Bronchial epithelial cell (primary cell): ENCODE measurements at regions not wholly inside any gene's neighbourhood (a gene's known extent, or its start where the extent isn't known, plus 50 kb on each side); places are given as distances from the start of the nearest gene placed in this dataset.
A peak's percentile ranks its signal among the peaks of the same experiment; 100 is the strongest.

Experiments used
- DNase-seq: peaks from one replicate; pipeline ENCODE4 v3.0.0-alpha.2; 2010; ENCODE audit warnings: low read depth
- FAIRE-seq: peaks from 2 replicates; lab custom pipeline; 2011; peaks lifted over from hg19 to GRCh38; lab: Jason Lieb, UNC
- H3K27me3 ChIP-seq: 2 replicates; pipeline ENCODE4 v1.5.1; 2011; ENCODE audit warnings: low read length; ENCODE audit not compliant: control insufficient read depth, insufficient read depth
- H3K36me3 ChIP-seq: 2 replicates; pipeline ENCODE4 v1.5.1; 2011; ENCODE audit warnings: low read length; ENCODE audit not compliant: control insufficient read depth, insufficient read depth
- H3K4me3 ChIP-seq: 2 replicates; pipeline ENCODE4 v1.5.1; 2011; ENCODE audit warnings: mild to moderate bottlenecking, low read depth, low read length, control low read depth
- TF ChIP-seq, protein P1 (sequence below): IDR thresholded peaks from 2 replicates; pipeline ENCODE4 v1.5.1; 2011; ENCODE audit warnings: mild to moderate bottlenecking, moderate library complexity, low read length, control low read depth, inconsistent platforms; ENCODE audit not compliant: insufficient read depth, severe bottlenecking

DNA sequence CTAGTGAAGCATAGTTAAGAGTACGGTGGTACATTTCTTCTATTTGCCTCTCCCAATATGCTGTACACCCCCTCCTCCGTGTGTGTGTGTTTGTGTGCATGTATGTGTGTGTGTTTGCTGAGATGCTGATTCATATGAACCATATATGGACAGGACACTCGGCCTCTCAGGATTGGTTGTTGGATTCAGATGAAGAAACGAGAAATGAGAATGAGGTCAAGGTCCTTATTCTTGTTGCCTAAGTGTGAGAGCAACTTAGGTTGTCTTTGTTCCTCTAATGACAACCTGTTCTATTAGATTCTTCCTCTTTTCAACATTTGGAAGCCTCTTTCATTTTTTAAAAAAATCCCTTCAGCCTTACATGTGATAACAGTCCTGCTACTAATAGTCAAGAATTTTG, 1387.6 kb downstream of the STIM2 start:
- no peak overlapping the region for H3K4me3 ChIP-seq
- TF ChIP-seq, protein P1, sequence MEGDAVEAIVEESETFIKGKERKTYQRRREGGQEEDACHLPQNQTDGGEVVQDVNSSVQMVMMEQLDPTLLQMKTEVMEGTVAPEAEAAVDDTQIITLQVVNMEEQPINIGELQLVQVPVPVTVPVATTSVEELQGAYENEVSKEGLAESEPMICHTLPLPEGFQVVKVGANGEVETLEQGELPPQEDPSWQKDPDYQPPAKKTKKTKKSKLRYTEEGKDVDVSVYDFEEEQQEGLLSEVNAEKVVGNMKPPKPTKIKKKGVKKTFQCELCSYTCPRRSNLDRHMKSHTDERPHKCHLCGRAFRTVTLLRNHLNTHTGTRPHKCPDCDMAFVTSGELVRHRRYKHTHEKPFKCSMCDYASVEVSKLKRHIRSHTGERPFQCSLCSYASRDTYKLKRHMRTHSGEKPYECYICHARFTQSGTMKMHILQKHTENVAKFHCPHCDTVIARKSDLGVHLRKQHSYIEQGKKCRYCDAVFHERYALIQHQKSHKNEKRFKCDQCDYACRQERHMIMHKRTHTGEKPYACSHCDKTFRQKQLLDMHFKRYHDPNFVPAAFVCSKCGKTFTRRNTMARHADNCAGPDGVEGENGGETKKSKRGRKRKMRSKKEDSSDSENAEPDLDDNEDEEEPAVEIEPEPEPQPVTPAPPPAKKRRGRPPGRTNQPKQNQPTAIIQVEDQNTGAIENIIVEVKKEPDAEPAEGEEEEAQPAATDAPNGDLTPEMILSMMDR: no peak
- no peaks in the 10 kb centered on the region for H3K27me3 ChIP-seq
- no peaks in the 10 kb centered on the region for H3K36me3 ChIP-seq
- DNase-seq (no peak), FAIRE-seq (no peak)

DNA sequence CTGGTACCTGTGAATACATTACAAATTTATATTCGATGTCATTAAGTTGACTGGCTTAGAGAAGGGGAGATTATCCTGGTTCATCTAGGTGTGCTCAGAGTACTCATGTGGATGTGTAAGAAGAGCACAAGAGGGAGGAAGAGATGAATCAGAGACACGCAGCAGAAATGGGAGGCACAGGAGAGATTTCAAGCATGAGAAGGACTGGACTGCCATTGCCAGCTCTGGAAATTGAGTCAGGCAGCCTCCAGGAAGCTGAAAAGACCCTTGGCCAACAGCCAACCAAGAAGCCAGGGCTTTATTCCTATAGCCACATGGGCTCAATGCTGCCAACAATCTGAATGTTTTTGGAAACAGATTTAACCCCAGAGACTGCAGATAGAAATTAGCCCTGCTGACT, 1390.0 kb downstream of the STIM2 start:
- Histone ChIP-seq H3K27me3 (no peaks in the 10 kb centered on the region), H3K4me3 (no peak overlapping the region), H3K36me3 (no peaks in the 10 kb centered on the region)
- FAIRE-seq: no peak
- TF ChIP-seq, protein P1: no peak
- peak; percentile 67 for DNase-seq

DNA sequence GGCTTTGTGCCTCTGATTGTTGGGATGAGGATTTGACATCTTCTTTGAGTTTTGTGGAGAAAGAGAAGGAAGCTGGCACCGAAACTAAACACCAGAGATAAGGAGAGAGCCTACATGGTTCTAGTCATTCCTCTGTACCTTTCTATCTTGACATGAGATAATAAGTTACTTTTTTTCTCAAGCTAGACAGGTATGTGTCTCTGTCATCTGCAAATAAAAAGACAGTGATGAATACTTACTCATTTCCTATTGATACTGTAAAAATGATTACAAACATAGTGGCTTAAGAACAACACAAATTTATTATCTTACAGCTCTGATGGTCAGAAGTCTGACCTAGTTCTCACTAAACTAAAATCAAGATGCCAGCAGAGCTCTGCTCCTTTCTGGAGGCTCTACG, 1391.2 kb downstream of the STIM2 start:
- H3K27me3 ChIP-seq: no peaks in the 10 kb centered on the region
- TF ChIP-seq, protein P1: no peak
- H3K36me3 ChIP-seq: no peaks in the 10 kb centered on the region
- FAIRE-seq (no peak), DNase-seq (peak; percentile 58)
- no peak overlapping the region for H3K4me3 ChIP-seq

DNA sequence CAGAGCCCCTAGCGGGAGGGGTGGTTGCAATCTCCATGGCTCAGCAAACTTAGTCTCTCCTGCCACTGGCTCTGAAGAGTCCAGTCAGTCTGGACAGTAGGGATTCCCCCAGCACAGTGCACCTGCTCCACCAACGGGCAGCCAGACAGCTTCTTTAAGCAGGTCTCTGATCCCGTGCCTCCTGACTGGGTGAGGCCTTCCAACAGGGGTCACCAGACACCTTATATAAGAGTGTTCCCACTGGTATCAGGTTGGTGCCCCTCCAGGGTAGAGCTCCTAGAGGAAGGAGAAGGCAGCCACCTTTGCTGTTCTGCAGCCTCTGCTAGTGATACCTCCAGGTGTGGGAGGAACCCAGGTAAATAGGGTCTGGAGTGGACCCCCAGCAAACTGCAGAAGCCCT, 1393.4 kb downstream of the STIM2 start:
- Histone ChIP-seq H3K36me3 (no peaks in the 10 kb centered on the region), H3K27me3 (no peaks in the 10 kb centered on the region), H3K4me3 (no peak overlapping the region)
- TF ChIP-seq, protein P1: no peak
- FAIRE-seq (no peak), DNase-seq (no peak)

DNA sequence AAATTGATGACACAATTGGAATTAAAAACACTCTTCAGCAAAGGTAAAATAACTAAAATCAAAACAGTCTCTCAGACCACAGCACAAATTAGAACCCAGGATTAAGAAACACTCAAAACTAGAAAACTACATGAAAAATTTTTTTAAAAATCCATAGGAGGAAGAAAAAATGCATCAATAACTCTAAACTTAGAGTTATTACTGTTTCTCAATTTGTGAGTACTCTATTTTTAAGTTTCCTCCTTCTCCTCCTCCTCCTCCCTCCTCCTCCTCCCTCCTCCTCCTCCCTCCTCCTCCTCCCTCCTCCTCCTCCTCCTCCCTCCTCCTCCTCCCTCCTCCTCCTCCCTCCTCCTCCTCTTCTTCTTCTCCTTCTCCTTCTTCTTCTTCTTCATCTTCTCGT, 1395.7 kb downstream of the STIM2 start:
- Histone ChIP-seq H3K36me3 (no peaks in the 10 kb centered on the region), H3K27me3 (no peaks in the 10 kb centered on the region), H3K4me3 (no peak overlapping the region)
- FAIRE-seq (no peak), DNase-seq (no peak)
- TF ChIP-seq, protein P1: no peak

DNA sequence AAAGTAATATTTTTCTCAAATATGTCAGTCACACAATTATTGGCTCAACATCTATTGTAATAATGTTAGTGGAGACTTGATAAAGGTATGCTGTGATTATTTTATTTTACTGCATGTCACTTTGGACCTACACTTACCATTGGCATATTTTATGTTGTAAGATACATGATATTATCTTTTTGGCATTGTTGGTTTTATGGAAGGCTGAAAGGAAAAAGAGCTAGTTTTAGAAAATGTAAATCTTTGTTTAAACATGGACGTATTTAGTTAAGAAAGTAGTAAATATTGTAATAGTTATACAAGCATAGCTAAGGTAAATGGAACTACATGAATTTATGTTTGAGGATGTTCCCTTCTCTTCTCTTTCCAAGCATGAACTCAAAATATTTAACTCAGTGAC, 1399.3 kb downstream of the STIM2 start:
- FAIRE-seq (no peak), DNase-seq (no peak)
- TF ChIP-seq, protein P1: no peak
- Histone ChIP-seq H3K36me3 (no peaks in the 10 kb centered on the region), H3K27me3 (no peaks in the 10 kb centered on the region), H3K4me3 (no peak overlapping the region)
